ENCODE measurements at regions not wholly inside any gene's neighbourhood (a gene's known extent, or its start where the extent isn't known, plus 50 kb on each side); places are given as distances from the start of the nearest gene placed in this dataset.

DNA sequence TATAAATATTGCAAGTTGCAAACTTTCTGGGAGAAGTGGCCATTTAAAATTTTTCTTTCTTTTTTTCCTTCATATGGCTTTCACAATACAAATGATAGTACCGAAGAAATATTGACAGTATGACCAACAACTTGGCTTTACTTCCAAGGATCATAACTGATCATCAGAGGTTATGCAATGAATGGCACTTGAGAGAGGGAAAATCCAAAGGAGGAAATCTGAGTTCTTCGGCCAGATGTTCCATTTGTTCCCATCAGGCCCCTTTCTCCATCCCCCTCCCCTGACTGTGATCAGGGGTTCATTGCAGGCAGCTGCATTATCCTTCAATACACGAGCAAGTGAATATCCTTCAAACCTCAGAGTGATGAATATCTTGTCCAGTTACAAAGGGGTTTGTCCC, 130.0 kb upstream of the UST start:
- H3K4me3 Mint-ChIP-seq, result no peak overlapping the region
- no peak overlapping the region for H3K27ac Mint-ChIP-seq
- no peaks in the 10 kb centered on the region for H3K27me3 Mint-ChIP-seq (ENCODE audit: low read depth)
- no peaks in the 10 kb centered on the region for H3K36me3 Mint-ChIP-seq (ENCODE audit: low read depth)
- TF ChIP-seq, protein P1, sequence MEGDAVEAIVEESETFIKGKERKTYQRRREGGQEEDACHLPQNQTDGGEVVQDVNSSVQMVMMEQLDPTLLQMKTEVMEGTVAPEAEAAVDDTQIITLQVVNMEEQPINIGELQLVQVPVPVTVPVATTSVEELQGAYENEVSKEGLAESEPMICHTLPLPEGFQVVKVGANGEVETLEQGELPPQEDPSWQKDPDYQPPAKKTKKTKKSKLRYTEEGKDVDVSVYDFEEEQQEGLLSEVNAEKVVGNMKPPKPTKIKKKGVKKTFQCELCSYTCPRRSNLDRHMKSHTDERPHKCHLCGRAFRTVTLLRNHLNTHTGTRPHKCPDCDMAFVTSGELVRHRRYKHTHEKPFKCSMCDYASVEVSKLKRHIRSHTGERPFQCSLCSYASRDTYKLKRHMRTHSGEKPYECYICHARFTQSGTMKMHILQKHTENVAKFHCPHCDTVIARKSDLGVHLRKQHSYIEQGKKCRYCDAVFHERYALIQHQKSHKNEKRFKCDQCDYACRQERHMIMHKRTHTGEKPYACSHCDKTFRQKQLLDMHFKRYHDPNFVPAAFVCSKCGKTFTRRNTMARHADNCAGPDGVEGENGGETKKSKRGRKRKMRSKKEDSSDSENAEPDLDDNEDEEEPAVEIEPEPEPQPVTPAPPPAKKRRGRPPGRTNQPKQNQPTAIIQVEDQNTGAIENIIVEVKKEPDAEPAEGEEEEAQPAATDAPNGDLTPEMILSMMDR (IDR thresholded peaks at IDR 0.05; ENCODE audit: unreplicated experiment in 3 of 3), result no peak
- H3K4me1 Mint-ChIP-seq, result peaks cover 17% of the 10 kb centered on the region
- H3K9me3 Mint-ChIP-seq, result no peaks in the 10 kb centered on the region

DNA sequence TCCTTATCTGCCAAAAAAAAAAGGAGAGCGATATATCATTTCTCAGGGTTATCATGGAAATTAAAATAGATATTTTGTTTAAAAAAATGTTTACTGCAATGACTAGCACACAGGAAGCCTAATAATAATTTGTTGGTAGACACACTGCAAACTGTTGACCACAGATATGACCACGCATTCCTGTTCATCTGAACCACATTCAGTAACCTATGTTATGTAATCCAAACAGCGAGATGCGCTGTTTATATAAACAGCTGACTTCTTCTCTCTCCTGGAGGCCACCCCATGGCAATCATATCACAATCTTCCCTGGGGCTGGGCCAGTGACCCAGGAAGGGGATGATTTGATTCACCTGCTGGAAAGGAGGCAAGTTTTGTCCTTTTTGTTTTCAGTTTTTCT, 129.3 kb upstream of the UST start:
- H3K36me3 Mint-ChIP-seq (ENCODE audit: low read depth), result no peaks in the 10 kb centered on the region
- TF ChIP-seq, protein P1 (IDR thresholded peaks at IDR 0.05; ENCODE audit: unreplicated experiment in 3 of 3), result no peak
- no peaks in the 10 kb centered on the region for H3K9me3 Mint-ChIP-seq
- peaks cover 10% of the 10 kb centered on the region for H3K4me1 Mint-ChIP-seq
- no peak overlapping the region for H3K27ac Mint-ChIP-seq
- no peak overlapping the region for H3K4me3 Mint-ChIP-seq
- no peaks in the 10 kb centered on the region for H3K27me3 Mint-ChIP-seq (ENCODE audit: low read depth)

- H3K27ac Mint-ChIP-seq, result no peak overlapping the region
- H3K4me3 Mint-ChIP-seq, result no peak overlapping the region
- H3K36me3 Mint-ChIP-seq (ENCODE audit: low read depth), result no peaks in the 10 kb centered on the region
- TF ChIP-seq, protein P1 (IDR thresholded peaks at IDR 0.05; ENCODE audit: unreplicated experiment in 3 of 3), result no peak
- H3K9me3 Mint-ChIP-seq, result peaks cover 2% of the 10 kb centered on the region
- peaks cover 15% of the 10 kb centered on the region for H3K4me1 Mint-ChIP-seq
- H3K27me3 Mint-ChIP-seq (ENCODE audit: low read depth), result peaks cover 3% of the 10 kb centered on the region
Observed at GRCh38 chr6:148619891-148620290, 126.9 kb upstream of the UST start.

- Mint-ChIP-seq H3K9me3 (peaks cover 2% of the 10 kb centered on the region), H3K36me3 (ENCODE audit: low read depth) (no peaks in the 10 kb centered on the region), H3K4me1 (peaks cover 15% of the 10 kb centered on the region), H3K27me3 (ENCODE audit: low read depth) (peaks cover 3% of the 10 kb centered on the region), H3K4me3 (no peak overlapping the region), H3K27ac (no peak overlapping the region)
- TF ChIP-seq, protein P1 (IDR thresholded peaks at IDR 0.05; ENCODE audit: unreplicated experiment in 3 of 3), result no peak
Observed at GRCh38 chr6:148620579-148621298, 126.1 kb upstream of the UST start.

- Mint-ChIP-seq H3K4me1 (peaks cover 24% of the 10 kb centered on the region), H3K9me3 (peaks cover 2% of the 10 kb centered on the region), H3K36me3 (ENCODE audit: low read depth) (no peaks in the 10 kb centered on the region), H3K4me3 (no peak overlapping the region), H3K27me3 (ENCODE audit: low read depth) (peaks cover 3% of the 10 kb centered on the region), H3K27ac (no peak overlapping the region)
- TF ChIP-seq, protein P1 (IDR thresholded peaks at IDR 0.05; ENCODE audit: unreplicated experiment in 3 of 3), result no peak
Observed at GRCh38 chr6:148625609-148626008, 121.2 kb upstream of the UST start.

- peaks cover 3% of the 10 kb centered on the region for H3K9me3 Mint-ChIP-seq
- TF ChIP-seq, protein P1 (IDR thresholded peaks at IDR 0.05; ENCODE audit: unreplicated experiment in 3 of 3), result no peak
- peak overlapping the region in 2 of 3 experiments; percentile 9 to 15 for H3K27ac Mint-ChIP-seq
- H3K4me1 Mint-ChIP-seq, result peaks cover 24% of the 10 kb centered on the region
- H3K27me3 Mint-ChIP-seq (ENCODE audit: low read depth), result no peaks in the 10 kb centered on the region
- H3K36me3 Mint-ChIP-seq (ENCODE audit: low read depth), result no peaks in the 10 kb centered on the region
- H3K4me3 Mint-ChIP-seq, result no peak overlapping the region
Observed at GRCh38 chr6:148628251-148628650, 118.6 kb upstream of the UST start.

Data from nephron (organoid).